ENCODE measurements at regions not wholly inside any gene's neighbourhood (a gene's known extent, or its start where the extent isn't known, plus 50 kb on each side); places are given as distances from the start of the nearest gene placed in this dataset.

- Histone ChIP-seq H3K27me3 (replicated peaks in 1 of 4; ENCODE audit: control extremely low read depth in 1 of 4, control insufficient read depth in 3 of 4, insufficient read depth in 4 of 4, low read length in 3 of 4) (no peaks in the 10 kb centered on the region), H3K36me3 (replicated peaks in 1 of 2; ENCODE audit: control extremely low read depth in 1 of 2, control insufficient read depth in 1 of 2, extremely low read depth in 1 of 2, insufficient read depth in 2 of 2, low read length in 1 of 2) (no peaks in the 10 kb centered on the region), H3K79me2 (ENCODE audit: control insufficient read depth, insufficient read depth, low read length) (no peaks in the 10 kb centered on the region), H3K4me3 (ENCODE audit: control extremely low read depth in 1 of 5, extremely low read depth in 1 of 5, insufficient read depth in 1 of 5, low read depth in 2 of 5, low read length in 4 of 5) (no peak overlapping the region), H2AFZ (ENCODE audit: insufficient read depth, low read depth, low read length, poor library complexity, severe bottlenecking) (no peak overlapping the region), H3K4me1 (ENCODE audit: control insufficient read depth in 2 of 2, insufficient read depth in 2 of 2, low read length in 2 of 2) (no peaks in the 10 kb centered on the region), H3K9ac (ENCODE audit: low read length) (no peak overlapping the region), H4K20me1 (ENCODE audit: control insufficient read depth, insufficient read depth, low read length, poor library complexity, severe bottlenecking) (no peaks in the 10 kb centered on the region), H3K9me3 (ENCODE audit: control extremely low read depth in 1 of 3, control insufficient read depth in 2 of 3, insufficient read depth in 1 of 3, low read length in 2 of 3) (no peaks in the 10 kb centered on the region), H3K4me2 (replicated peaks; ENCODE audit: low read depth, low read length, poor library complexity, severe bottlenecking) (no peak overlapping the region), H3K27ac (ENCODE audit: low read length in 2 of 2) (no peak overlapping the region)
- H3K4me1 Mint-ChIP-seq = no peaks in the 10 kb centered on the region
- no peak overlapping the region for H3K27ac Mint-ChIP-seq
- no CpG with 5 or more reads among the region's 2 CpGs for WGBS (ENCODE audit: insufficient coverage)
- H3K4me3 Mint-ChIP-seq = no peak overlapping the region
- TF ChIP-seq EZH2 (IDR thresholded peaks at IDR 0.05; ENCODE audit: borderline replicate concordance, insufficient read depth, low read depth, low read length, poor library complexity, severe bottlenecking) = no peak
- TF ChIP-seq CTCF (IDR thresholded peaks at IDR 0.05) = no peak
- ATAC-seq (ENCODE audit: low read depth) = no peak
- CTCF ChIA-PET = no interaction called here
- intact Hi-C loops (cut with micrococcal nuclease) = no loop called here
- no peak for DNase-seq
- POLR2A ChIA-PET = no interaction called here
- no peaks in the 10 kb centered on the region for H3K27me3 Mint-ChIP-seq
- H3K9me3 Mint-ChIP-seq (ENCODE audit: insufficient read depth) = no peaks in the 10 kb centered on the region
Measured at GRCh38 chr5:92163906-92164305, 780.8 kb upstream of the ARRDC3 start.

DNA sequence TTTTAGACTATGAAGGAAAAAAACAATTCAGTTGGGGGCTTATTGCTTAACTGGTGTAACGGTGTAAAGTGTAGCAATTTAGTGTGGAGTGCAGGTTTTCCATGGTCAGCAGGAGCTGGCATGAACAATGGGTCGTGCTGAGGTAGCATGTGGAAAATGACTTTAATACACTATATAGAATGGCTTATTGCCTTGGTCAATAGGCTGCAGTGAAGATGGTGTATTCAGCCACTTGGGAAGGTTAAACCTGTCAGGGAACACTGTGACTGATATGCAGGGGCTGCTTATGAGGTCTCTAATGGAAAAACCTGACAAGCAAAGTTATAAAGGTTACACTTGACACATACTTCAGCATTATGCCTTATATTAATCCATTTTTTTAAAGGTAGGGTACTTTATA lies 764.7 kb upstream of the ARRDC3 start:
- peaks cover 2% of the 10 kb centered on the region for H3K9me3 Mint-ChIP-seq (ENCODE audit: insufficient read depth)

More for the DNA sequence above, 764.7 kb upstream of the ARRDC3 start:
- DNase-seq (no peak), ATAC-seq (ENCODE audit: low read depth) (no peak)
- Histone ChIP-seq H3K27me3 (replicated peaks in 1 of 4; ENCODE audit: control extremely low read depth in 1 of 4, control insufficient read depth in 3 of 4, insufficient read depth in 4 of 4, low read length in 3 of 4) (no peaks in the 10 kb centered on the region), H3K79me2 (ENCODE audit: control insufficient read depth, insufficient read depth, low read length) (no peaks in the 10 kb centered on the region), H3K36me3 (replicated peaks in 1 of 2; ENCODE audit: control extremely low read depth in 1 of 2, control insufficient read depth in 1 of 2, extremely low read depth in 1 of 2, insufficient read depth in 2 of 2, low read length in 1 of 2) (no peaks in the 10 kb centered on the region), H3K9ac (ENCODE audit: low read length) (no peak overlapping the region), H3K27ac (ENCODE audit: low read length in 2 of 2) (no peak overlapping the region), H2AFZ (ENCODE audit: insufficient read depth, low read depth, low read length, poor library complexity, severe bottlenecking) (no peak overlapping the region), H4K20me1 (ENCODE audit: control insufficient read depth, insufficient read depth, low read length, poor library complexity, severe bottlenecking) (no peaks in the 10 kb centered on the region), H3K4me3 (ENCODE audit: control extremely low read depth in 1 of 5, extremely low read depth in 1 of 5, insufficient read depth in 1 of 5, low read depth in 2 of 5, low read length in 4 of 5) (no peak overlapping the region), H3K4me2 (replicated peaks; ENCODE audit: low read depth, low read length, poor library complexity, severe bottlenecking) (no peak overlapping the region), H3K4me1 (ENCODE audit: control insufficient read depth in 2 of 2, insufficient read depth in 2 of 2, low read length in 2 of 2) (no peaks in the 10 kb centered on the region), H3K9me3 (ENCODE audit: control extremely low read depth in 1 of 3, control insufficient read depth in 2 of 3, insufficient read depth in 1 of 3, low read length in 2 of 3) (no peaks in the 10 kb centered on the region)
- no peak overlapping the region for H3K27ac Mint-ChIP-seq
- H3K27me3 Mint-ChIP-seq = no peaks in the 10 kb centered on the region
- TF ChIP-seq CTCF (IDR thresholded peaks at IDR 0.05) = no peak
- no peak for TF ChIP-seq EZH2 (IDR thresholded peaks at IDR 0.05; ENCODE audit: borderline replicate concordance, insufficient read depth, low read depth, low read length, poor library complexity, severe bottlenecking)
- ChIA-PET POLR2A (no interaction called here), CTCF (no interaction called here)
- H3K4me3 Mint-ChIP-seq = no peak overlapping the region
- no peaks in the 10 kb centered on the region for H3K4me1 Mint-ChIP-seq
- WGBS (ENCODE audit: insufficient coverage) = 60% methylated on average over 1 of the region's 2 CpGs
- intact Hi-C loops (cut with micrococcal nuclease) = no loop called here

Data from B cell (primary cell).